Adrenal gland (tissue), 9 donors: ENCODE measurements at regions not wholly inside any gene's neighbourhood (a gene's known extent, or its start where the extent isn't known, plus 50 kb on each side); places are given as distances from the start of the nearest gene placed in this dataset.
A peak's percentile ranks its signal among the peaks of the same experiment; 100 is the strongest.

Experiments
- DNase-seq, 7 donors: peaks; one replicate each; pipeline ENCODE4 v3.0.0-alpha.2; 2019 to 2020
- H3K27ac ChIP-seq, 5 donors: fragments of 200-600 bp; sonication (generic) in 4 of 5; 1 replicate in 3 of 5; 2 replicates in 2 of 5; pipeline versions ENCODE4 v1.5.1 to v1.8.0; 2016 to 2020; ENCODE audit warnings: mild to moderate bottlenecking in 1 of 5
- H3K27me3 ChIP-seq: fragments of 200-600 bp; 2 replicates; pipeline ENCODE4 v1.8.0; 2021
- H3K36me3 ChIP-seq, 2 donors: fragments of 200-600 bp; replicated peaks in 1 of 2; 1 replicate in 1 of 2; 2 replicates in 1 of 2; pipeline versions ENCODE4 v1.5.1 to v1.8.0; 2018 to 2022
- H3K4me1 ChIP-seq, 2 donors: fragments of 200-600 bp; replicated peaks in 1 of 2; 1 replicate in 1 of 2; 2 replicates in 1 of 2; pipeline versions ENCODE4 v1.5.1 to v1.8.0; 2018 to 2021
- H3K4me3 ChIP-seq, 4 donors: fragments of 200-600 bp; sonication (generic) in 3 of 4; one replicate each; pipeline ENCODE4 v1.5.1; 2016 to 2018
- H3K9me3 ChIP-seq, 3 donors: fragments of 200-600 bp; sonication (generic) in 1 of 3; replicated peaks in 1 of 3; 1 replicate in 2 of 3; 2 replicates in 1 of 3; pipeline versions ENCODE4 v1.5.1 to v1.8.0; 2016 to 2021
- CTCF ChIP-seq, 6 experiments: fragments of 450-650 bp in 4 of 6; fragments of 200-600 bp in 2 of 6; sonication (generic) in 1 of 6; IDR thresholded peaks; 1 replicate in 5 of 6; 2 replicates in 1 of 6; pipeline versions ENCODE4 v1.5.1 to v1.8.0; 2016 to 2021; ENCODE audit warnings: antibody characterized with exemption in 6 of 6, mild to moderate bottlenecking in 2 of 6, moderate library complexity in 1 of 6
- POLR2A ChIP-seq, 2 donors: fragments of 450-650 bp; IDR thresholded peaks; one replicate each; pipeline ENCODE4 v1.6.1; 2017; ENCODE audit warnings: antibody characterized with exemption in 2 of 2, mild to moderate bottlenecking in 2 of 2, moderate library complexity in 1 of 2
- WGBS, 4 donors: extraction: QIAGEN DNeasy Blood & Tissue Kit in 2 of 4; methylation state at CpG; one replicate each; pipeline versions ENCODE4 v1.1.5 to v1.1.7; 2013 to 2017; 5-methylcytosine and 5-hydroxymethylcytosine counted together
- intact Hi-C, 2 donors: fragments of 100-400 bp; cut with DNase I; formaldehyde crosslinking; loops; one replicate each; pipeline versions ENCODE4 v1.14.1 to v1.15.0; 2022 to 2023
- donor health status: healthy with polysubstance abuse.
- donor health status: Bipolar disorder and iron deficiency.
- donor health status: DM: yes; HTN: yes; CAD: no.
- donor health status: DM: no; HTN: no; CAD: no.
- donor health status: DM: no; HTN: no; CAD: no.

GRCh38 chr10:43872644-43873043, 224.0 kb upstream of the ZNF32 start:
- Histone ChIP-seq H3K27me3 (no peaks in the 10 kb centered on the region), H3K9me3 (no peaks in the 10 kb centered on the region), H3K36me3 (no peaks in the 10 kb centered on the region), H3K4me1 (no peaks in the 10 kb centered on the region), H3K4me3 (no peak overlapping the region), H3K27ac (no peak overlapping the region)
- 84 to 89% (median 87%) methylated on average over 6 of the region's 6 CpGs; no CpG with 5 or more reads in 1 of the 4 donors for WGBS, 4 donors
- intact Hi-C loops = no loop called here
- peak in 1 of 7 donors; percentile 27 for DNase-seq
- TF ChIP-seq POLR2A (IDR thresholded peaks at IDR 0.05) (no peak), CTCF (IDR thresholded peaks at IDR 0.05) (no peak)

DNA sequence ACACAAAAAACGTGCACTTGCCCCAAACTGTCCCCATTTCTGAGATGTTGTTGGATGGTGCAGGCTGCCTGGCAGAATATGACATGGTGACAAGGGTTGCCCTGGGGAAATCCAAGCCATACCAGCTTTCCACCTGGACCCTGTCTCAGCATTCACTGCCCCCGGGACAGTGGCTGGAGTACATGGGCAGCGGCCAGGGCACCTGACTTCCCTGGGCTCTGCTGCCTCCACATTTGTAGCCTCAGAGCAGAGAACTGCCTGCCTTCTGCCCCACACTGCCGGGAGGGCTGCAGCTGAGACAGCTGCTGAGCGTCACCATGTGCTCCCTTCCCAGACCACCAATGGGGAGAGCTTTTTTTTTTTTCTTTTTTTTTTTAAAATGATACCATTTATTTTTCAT, 222.9 kb upstream of the ZNF32 start:
- WGBS, 4 donors = 58 to 74% (median 64%) methylated on average over 3 to 5 of the region's 5 CpGs
- TF ChIP-seq CTCF (IDR thresholded peaks at IDR 0.05) = no peak
- TF ChIP-seq POLR2A (IDR thresholded peaks at IDR 0.05) = no peak
- Histone ChIP-seq H3K36me3 (no peaks in the 10 kb centered on the region), H3K9me3 (no peaks in the 10 kb centered on the region), H3K4me1 (no peaks in the 10 kb centered on the region), H3K27ac (no peak overlapping the region), H3K4me3 (no peak overlapping the region), H3K27me3 (no peaks in the 10 kb centered on the region)
- DNase-seq = no peak
- intact Hi-C loops = no loop called here

DNA sequence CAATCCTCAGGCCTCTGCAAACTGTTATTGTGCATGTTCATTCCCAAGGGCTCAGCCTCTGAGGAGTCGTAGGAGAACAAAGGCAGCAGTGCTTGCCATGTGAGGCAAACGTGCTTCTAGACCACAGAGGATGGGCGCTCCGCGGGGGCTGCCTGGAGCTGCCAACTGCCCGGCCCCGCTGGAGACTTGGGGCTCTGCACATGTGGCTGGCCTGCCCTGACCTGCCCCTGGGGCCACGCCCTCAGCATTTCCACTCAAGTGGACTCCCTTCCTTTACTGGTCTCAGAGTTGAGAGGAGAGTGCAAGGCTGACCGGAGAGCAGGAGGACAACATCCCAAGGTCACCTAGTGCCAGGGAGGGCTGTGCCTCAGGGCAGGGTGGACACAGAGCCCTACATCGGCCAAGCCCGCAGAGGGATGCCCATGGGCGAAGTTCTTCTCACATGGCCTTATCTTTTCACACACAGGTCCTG, 222.3 kb upstream of the ZNF32 start:
- TF ChIP-seq POLR2A (IDR thresholded peaks at IDR 0.05) (no peak), CTCF (IDR thresholded peaks at IDR 0.05) (no peak)
- Histone ChIP-seq H3K9me3 (no peaks in the 10 kb centered on the region), H3K4me3 (no peak overlapping the region), H3K27ac (no peak overlapping the region), H3K4me1 (no peaks in the 10 kb centered on the region), H3K36me3 (no peaks in the 10 kb centered on the region), H3K27me3 (no peaks in the 10 kb centered on the region)
- intact Hi-C loops = no loop called here
- 80 to 91% (median 88%) methylated on average over 5 to 12 of the region's 12 CpGs for WGBS, 4 donors
- no peak for DNase-seq

DNA sequence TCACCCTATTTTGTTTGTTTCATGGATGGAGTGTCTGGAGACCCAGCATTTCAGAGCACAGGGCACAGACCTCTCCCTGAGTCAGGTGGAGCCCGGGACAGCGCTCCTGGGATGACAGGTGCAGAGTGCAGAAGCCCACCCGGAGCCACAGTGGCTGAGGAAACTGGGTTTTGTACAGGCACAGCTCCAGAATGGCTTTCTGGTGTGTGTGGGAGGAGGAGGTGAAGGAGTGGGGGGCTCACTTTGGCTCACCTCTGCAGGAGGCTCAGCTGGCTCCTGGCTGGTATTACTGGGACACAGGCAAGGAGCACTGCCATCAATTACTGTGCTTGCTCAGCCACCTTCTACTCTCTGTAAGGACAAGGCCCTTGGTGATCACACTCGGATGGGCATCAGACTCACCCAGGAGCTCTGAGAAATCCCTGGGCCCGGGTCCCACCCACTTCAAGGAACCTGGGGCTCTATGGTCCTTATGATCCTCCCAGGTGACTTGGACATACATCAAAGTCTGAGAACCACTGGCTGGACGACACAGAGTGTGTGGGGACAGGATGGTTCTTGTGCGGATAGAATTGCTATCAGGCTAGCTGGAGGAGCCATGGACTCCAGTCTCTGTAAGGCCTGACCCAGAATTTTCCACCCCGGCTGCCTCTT, 221.1 kb upstream of the ZNF32 start:
- intact Hi-C loops = no loop called here
- no peaks in the 10 kb centered on the region for H3K9me3 ChIP-seq
- H3K36me3 ChIP-seq = no peaks in the 10 kb centered on the region
- no peaks in the 10 kb centered on the region for H3K27me3 ChIP-seq
- DNase-seq = no peak
- TF ChIP-seq POLR2A (IDR thresholded peaks at IDR 0.05) = no peak
- TF ChIP-seq CTCF (IDR thresholded peaks at IDR 0.05) = no peak
- WGBS, 4 donors = 85 to 95% (median 93%) methylated on average over 4 to 8 of the region's 8 CpGs
- H3K4me3 ChIP-seq = no peak overlapping the region
- H3K4me1 ChIP-seq = no peaks in the 10 kb centered on the region
- H3K27ac ChIP-seq = no peak overlapping the region
